ENCODE measurements at regions not wholly inside any gene's neighbourhood (a gene's known extent, or its start where the extent isn't known, plus 50 kb on each side); places are given as distances from the start of the nearest gene placed in this dataset.

- no peaks in the 10 kb centered on the region for H3K27me3 ChIP-seq (replicated peaks in 1 of 4; ENCODE audit: control insufficient read depth in 3 of 4, extremely low read depth in 1 of 4, insufficient read depth in 3 of 4, low read length in 3 of 4)
- H2BK15ac ChIP-seq (ENCODE audit: low read length): no peak overlapping the region
- no peak overlapping the region for H2AK5ac ChIP-seq (ENCODE audit: low read depth, low read length)
- no peak overlapping the region for H2BK120ac ChIP-seq (replicated peaks; ENCODE audit: low read depth, low read length)
- no peaks in the 10 kb centered on the region for H3K9me3 ChIP-seq (ENCODE audit: insufficient read depth in 2 of 2, low read depth in 1 of 2, low read length in 1 of 2)
- H4K91ac ChIP-seq (replicated peaks; ENCODE audit: insufficient read length, low read length): no peak overlapping the region
- no peak overlapping the region for H3K18ac ChIP-seq (ENCODE audit: extremely low read depth, low read length)
- no peak overlapping the region for H3K4me2 ChIP-seq (ENCODE audit: insufficient read depth in 1 of 2, low read depth in 2 of 2, low read length in 2 of 2)
- WGBS, 2 experiments (ENCODE audit: extremely low coverage in 1 of 2, insufficient coverage in 1 of 2, insufficient read length in 1 of 2, insufficient replicate concordance in 2 of 2, low coverage in 1 of 2, low lambda C conversion rate in 2 of 2, missing lambda C conversion rate in 1 of 2): 85% methylated on average over 2 of the region's 2 CpGs; no CpG with 5 or more reads in 1 of the 2 experiments
- H4K5ac ChIP-seq (ENCODE audit: insufficient read length, low read depth, low read length): no peak overlapping the region
- no peak overlapping the region for H3K4ac ChIP-seq (replicated peaks; ENCODE audit: insufficient read length, low read depth, low read length)
- TF ChIP-seq SIN3A (conservative IDR thresholded peaks at IDR 0.05 in 1 of 2, IDR thresholded peaks at IDR 0.05 in 1 of 2; ENCODE audit: low read depth in 1 of 2, low read length in 2 of 2): no peak
- TF ChIP-seq RNF2 (IDR thresholded peaks at IDR 0.05; ENCODE audit: borderline replicate concordance, low read depth, low read length, missing control alignments, poor library complexity, severe bottlenecking): no peak
- TF ChIP-seq GABPA (IDR thresholded peaks at IDR 0.05; ENCODE audit: borderline replicate concordance, insufficient read depth, low read length): no peak
- TF ChIP-seq CBX5 (IDR thresholded peaks at IDR 0.05; ENCODE audit: low read depth, low read length): no peak
- no peak for TF ChIP-seq SP2 (IDR thresholded peaks at IDR 0.05; ENCODE audit: low read length)
- TF ChIP-seq TAF1 (IDR thresholded peaks at IDR 0.05; ENCODE audit: low read depth, low read length): no peak
- TF ChIP-seq RXRA (IDR thresholded peaks at IDR 0.05; ENCODE audit: insufficient read depth, low read depth, low read length): no peak
- TF ChIP-seq TAF7 (optimal IDR thresholded peaks at IDR 0.05; ENCODE audit: borderline replicate concordance, low read depth, low read length): no peak
- no peak for TF ChIP-seq SAP30 (IDR thresholded peaks at IDR 0.05; ENCODE audit: insufficient read depth, insufficient replicate concordance, low read length)
- no peak for TF ChIP-seq CBX8 (IDR thresholded peaks at IDR 0.05; ENCODE audit: borderline replicate concordance, low read depth, low read length)
- TF ChIP-seq POU5F1 (IDR thresholded peaks at IDR 0.05; ENCODE audit: low read depth, low read length): no peak
- no peak for TF ChIP-seq EGR1 (IDR thresholded peaks at IDR 0.05; ENCODE audit: borderline replicate concordance, low read depth, low read length)
- no peak for TF ChIP-seq HDAC2 (IDR thresholded peaks at IDR 0.05; ENCODE audit: borderline replicate concordance in 1 of 2, low read depth in 2 of 2, low read length in 2 of 2)
- H2BK5ac ChIP-seq (ENCODE audit: low read depth, low read length): no peak overlapping the region
- H3K14ac ChIP-seq (ENCODE audit: insufficient read length): no peak overlapping the region
- no peaks in the 10 kb centered on the region for H3K79me1 ChIP-seq (ENCODE audit: low read depth, low read length)
- DNase-seq (ENCODE audit: low read depth in 1 of 2, low spot score in 2 of 2) (no peak), FAIRE-seq (no peak)
- H3K23me2 ChIP-seq (ENCODE audit: low read depth, low read length): no peaks in the 10 kb centered on the region
- no peak overlapping the region for H3K4me3 ChIP-seq (ENCODE audit: extremely low read depth in 1 of 4, insufficient read depth in 2 of 4, low read depth in 3 of 4, low read length in 4 of 4)
- no peak overlapping the region for H3K56ac ChIP-seq (replicated peaks; ENCODE audit: insufficient read length, low read depth, low read length)
- H4K20me1 ChIP-seq (replicated peaks in 1 of 2; ENCODE audit: control insufficient read depth in 1 of 2, insufficient read depth in 2 of 2, low read length in 2 of 2): no peaks in the 10 kb centered on the region
- ChIA-PET CTCF (ENCODE audit: partially characterized antibody) (no interaction called here), POLR2A (ENCODE audit: partially characterized antibody) (no interaction called here)
- H3K23ac ChIP-seq (ENCODE audit: insufficient read length): no peak overlapping the region
- no peaks in the 10 kb centered on the region for H3K36me3 ChIP-seq (ENCODE audit: control insufficient read depth in 2 of 4, insufficient read depth in 4 of 4, low read length in 3 of 4)
- no peak overlapping the region for H3K9ac ChIP-seq (replicated peaks in 1 of 4; ENCODE audit: extremely low read depth in 1 of 4, low read depth in 3 of 4, low read length in 3 of 4)
- no peak overlapping the region for H2BK12ac ChIP-seq (ENCODE audit: low read depth, low read length)
- H2AFZ ChIP-seq (ENCODE audit: low read length): no peak overlapping the region
- H2BK20ac ChIP-seq (ENCODE audit: low read length): no peak overlapping the region
- peaks cover 0 to 3% (median under 1%) of the 10 kb centered on the region in 4 experiments; a peak in 3 of 7 replicates for H3K4me1 ChIP-seq (replicated peaks in 1 of 4; ENCODE audit: control insufficient read depth in 3 of 4, insufficient read depth in 4 of 4, low read length in 3 of 4)
- H3K27ac ChIP-seq (ENCODE audit: low read depth, low read length): no peak overlapping the region
- H4K8ac ChIP-seq (ENCODE audit: extremely low read depth, insufficient read depth, low read length): no peak overlapping the region
- H3K79me2 ChIP-seq (ENCODE audit: control insufficient read depth in 1 of 2, insufficient read depth in 2 of 2, low read length in 2 of 2): no peaks in the 10 kb centered on the region
Measured at GRCh38 chr16:47971225-47971624, 184.6 kb downstream of the ABCC12 start.
